Mesothelial cell of epicardium (in vitro differentiated cells): ENCODE measurements at regions not wholly inside any gene's neighbourhood (a gene's known extent, or its start where the extent isn't known, plus 50 kb on each side); places are given as distances from the start of the nearest gene placed in this dataset.

Experiments used
- DNase-seq, 2 experiments: peaks; one replicate each; pipeline ENCODE4 v3.0.0; 2021; ENCODE audit warnings: low spot score in 2 of 2; ENCODE audit not compliant: unreplicated experiment in 2 of 2
- H3K27ac Mint-ChIP-seq: 2 replicates; pipeline ENCODE4 v1.8.0; 2021; ENCODE audit warnings: mixed read lengths
- H3K27me3 Mint-ChIP-seq: 2 replicates; pipeline ENCODE4 v1.8.0; 2021; ENCODE audit warnings: low read depth, mixed read lengths
- H3K36me3 Mint-ChIP-seq: 2 replicates; pipeline ENCODE4 v1.8.0; 2021; ENCODE audit warnings: mixed read lengths
- H3K4me1 Mint-ChIP-seq: 2 replicates; pipeline ENCODE4 v1.8.0; 2021; ENCODE audit warnings: mixed read lengths
- H3K4me3 Mint-ChIP-seq: 2 replicates; pipeline ENCODE4 v1.8.0; 2021; ENCODE audit warnings: mild to moderate bottlenecking, moderate library complexity, mixed read lengths
- H3K9me3 Mint-ChIP-seq: 2 replicates; pipeline ENCODE4 v1.8.0; 2021; ENCODE audit warnings: mixed read lengths
- TF ChIP-seq, protein P1 (sequence below): fragments of 200-600 bp; sonication (generic); IDR thresholded peaks from one replicate; pipeline ENCODE4 v1.5.0; 2021; ENCODE audit warnings: antibody characterized with exemption; ENCODE audit not compliant: unreplicated experiment

GRCh38 chr2:81645745-81646301 is 1341.3 kb upstream of the LRRTM1 start:
- no peak for DNase-seq
- no peaks in the 10 kb centered on the region for H3K27me3 Mint-ChIP-seq
- no peaks in the 10 kb centered on the region for H3K36me3 Mint-ChIP-seq
- TF ChIP-seq, protein P1, sequence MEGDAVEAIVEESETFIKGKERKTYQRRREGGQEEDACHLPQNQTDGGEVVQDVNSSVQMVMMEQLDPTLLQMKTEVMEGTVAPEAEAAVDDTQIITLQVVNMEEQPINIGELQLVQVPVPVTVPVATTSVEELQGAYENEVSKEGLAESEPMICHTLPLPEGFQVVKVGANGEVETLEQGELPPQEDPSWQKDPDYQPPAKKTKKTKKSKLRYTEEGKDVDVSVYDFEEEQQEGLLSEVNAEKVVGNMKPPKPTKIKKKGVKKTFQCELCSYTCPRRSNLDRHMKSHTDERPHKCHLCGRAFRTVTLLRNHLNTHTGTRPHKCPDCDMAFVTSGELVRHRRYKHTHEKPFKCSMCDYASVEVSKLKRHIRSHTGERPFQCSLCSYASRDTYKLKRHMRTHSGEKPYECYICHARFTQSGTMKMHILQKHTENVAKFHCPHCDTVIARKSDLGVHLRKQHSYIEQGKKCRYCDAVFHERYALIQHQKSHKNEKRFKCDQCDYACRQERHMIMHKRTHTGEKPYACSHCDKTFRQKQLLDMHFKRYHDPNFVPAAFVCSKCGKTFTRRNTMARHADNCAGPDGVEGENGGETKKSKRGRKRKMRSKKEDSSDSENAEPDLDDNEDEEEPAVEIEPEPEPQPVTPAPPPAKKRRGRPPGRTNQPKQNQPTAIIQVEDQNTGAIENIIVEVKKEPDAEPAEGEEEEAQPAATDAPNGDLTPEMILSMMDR: no peak
- H3K27ac Mint-ChIP-seq: no peak overlapping the region
- peaks cover 11% of the 10 kb centered on the region for H3K9me3 Mint-ChIP-seq
- no peak overlapping the region for H3K4me3 Mint-ChIP-seq
- H3K4me1 Mint-ChIP-seq: peaks cover 2% of the 10 kb centered on the region

- Mint-ChIP-seq H3K4me3 (no peak overlapping the region), H3K27me3 (no peaks in the 10 kb centered on the region), H3K36me3 (no peaks in the 10 kb centered on the region), H3K9me3 (peaks cover 23% of the 10 kb centered on the region), H3K4me1 (peaks cover 2% of the 10 kb centered on the region), H3K27ac (no peak overlapping the region)
- no peak for DNase-seq
- TF ChIP-seq, protein P1: no peak
Measured at GRCh38 chr2:81644189-81644588, 1339.6 kb upstream of the LRRTM1 start.

DNA sequence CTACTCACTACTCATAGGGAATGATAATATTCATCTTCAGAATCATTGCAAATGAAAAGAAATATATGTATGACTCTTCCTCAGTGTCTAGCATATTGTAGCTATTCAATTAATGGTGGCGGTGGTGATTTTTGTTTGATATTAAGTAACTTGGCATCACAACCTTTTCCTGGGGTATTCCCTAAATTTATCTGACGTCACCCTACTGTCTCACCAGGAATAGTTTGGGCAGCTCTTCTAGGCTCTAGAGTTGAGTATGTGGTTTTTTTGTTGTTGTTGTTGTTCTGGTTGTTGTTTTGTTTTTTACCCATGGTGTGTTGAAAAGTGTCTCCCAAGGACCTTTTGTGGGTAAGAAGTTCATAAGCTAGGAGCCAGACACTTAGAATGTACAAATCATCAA is 1320.3 kb upstream of the LRRTM1 start:
- Mint-ChIP-seq H3K27me3 (peaks cover 8% of the 10 kb centered on the region), H3K4me3 (no peak overlapping the region), H3K9me3 (peaks cover 7% of the 10 kb centered on the region), H3K27ac (no peak overlapping the region), H3K36me3 (no peaks in the 10 kb centered on the region), H3K4me1 (no peaks in the 10 kb centered on the region)
- TF ChIP-seq, protein P1: no peak
- no peak for DNase-seq

GRCh38 chr2:81600088-81600487 is 1295.5 kb upstream of the LRRTM1 start:
- Mint-ChIP-seq H3K36me3 (no peaks in the 10 kb centered on the region), H3K27ac (no peak overlapping the region), H3K27me3 (no peaks in the 10 kb centered on the region), H3K9me3 (no peaks in the 10 kb centered on the region), H3K4me3 (no peak overlapping the region), H3K4me1 (peaks cover 14% of the 10 kb centered on the region)
- TF ChIP-seq, protein P1: no peak
- no peak for DNase-seq

GRCh38 chr2:81598453-81598852 is 1293.9 kb upstream of the LRRTM1 start:
- Mint-ChIP-seq H3K9me3 (no peaks in the 10 kb centered on the region), H3K27me3 (no peaks in the 10 kb centered on the region), H3K4me3 (no peak overlapping the region), H3K36me3 (no peaks in the 10 kb centered on the region), H3K27ac (no peak overlapping the region), H3K4me1 (peaks cover 9% of the 10 kb centered on the region)
- TF ChIP-seq, protein P1: no peak
- DNase-seq: no peak

GRCh38 chr2:81589406-81589805 is 1284.9 kb upstream of the LRRTM1 start:
- Mint-ChIP-seq H3K36me3 (no peaks in the 10 kb centered on the region), H3K4me3 (no peak overlapping the region), H3K27ac (no peak overlapping the region), H3K27me3 (no peaks in the 10 kb centered on the region), H3K9me3 (no peaks in the 10 kb centered on the region), H3K4me1 (no peaks in the 10 kb centered on the region)
- TF ChIP-seq, protein P1: no peak
- DNase-seq: no peak
